ENCODE measurements at regions not wholly inside any gene's neighbourhood (a gene's known extent, or its start where the extent isn't known, plus 50 kb on each side); places are given as distances from the start of the nearest gene placed in this dataset.
"Not testable (repeated sequence)": the region's sequence is repeated elsewhere in the genome, so short reads cannot be mapped to it uniquely, and the experiment has no call there.

GRCh38 chr5:18607570-18607969 is 973.3 kb downstream of the TAF11L14 start:
- H3K36me3 ChIP-seq: no peaks in the 10 kb centered on the region
- no peaks in the 10 kb centered on the region for H3K27me3 ChIP-seq
- H3K9ac ChIP-seq: no peak overlapping the region
- H3K4me2 ChIP-seq: no peak overlapping the region
- H3K27ac ChIP-seq: no peak overlapping the region
- no peak for TF ChIP-seq Cebpa-rat (IDR thresholded peaks at IDR 0.05)
- H3K4me1 ChIP-seq: no peaks in the 10 kb centered on the region
- no peaks in the 10 kb centered on the region for H4K20me1 ChIP-seq
- H3K9me3 ChIP-seq: no peaks in the 10 kb centered on the region
- no peak overlapping the region for H3K4me3 ChIP-seq

GRCh38 chr5:18617191-18617590 is 982.9 kb downstream of the TAF11L14 start:
- H3K36me3 ChIP-seq, H3K4me2 ChIP-seq, H3K4me1 ChIP-seq, H3K27me3 ChIP-seq, H3K9ac ChIP-seq, H3K27ac ChIP-seq, H3K4me3 ChIP-seq, H4K20me1 ChIP-seq: not testable (repeated sequence)
- peaks cover 17% of the 10 kb centered on the region for H3K9me3 ChIP-seq

GRCh38 chr5:18630458-18631045 is 996.3 kb downstream of the TAF11L14 start:
- Histone ChIP-seq H3K9ac (no peak overlapping the region), H3K27me3 (no peaks in the 10 kb centered on the region), H4K20me1 (no peaks in the 10 kb centered on the region), H3K4me3 (no peak overlapping the region), H3K36me3 (no peaks in the 10 kb centered on the region), H3K4me2 (no peak overlapping the region), H3K9me3 (no peaks in the 10 kb centered on the region), H3K4me1 (no peaks in the 10 kb centered on the region), H3K27ac (no peak overlapping the region)
- TF ChIP-seq Cebpa-rat (IDR thresholded peaks at IDR 0.05): no peak

- Histone ChIP-seq H3K27ac (no peak overlapping the region), H3K4me3 (no peak overlapping the region), H4K20me1 (no peaks in the 10 kb centered on the region), H3K9me3 (no peaks in the 10 kb centered on the region), H3K27me3 (no peaks in the 10 kb centered on the region), H3K9ac (no peak overlapping the region), H3K36me3 (no peaks in the 10 kb centered on the region), H3K4me1 (no peaks in the 10 kb centered on the region), H3K4me2 (no peak overlapping the region)
- TF ChIP-seq Cebpa-rat (IDR thresholded peaks at IDR 0.05): no peak
These were observed 1018.4 kb downstream of the TAF11L14 start for GRCh38 chr5:18652404-18653215.

- Histone ChIP-seq H3K4me2 (no peak overlapping the region), H3K4me1 (no peaks in the 10 kb centered on the region), H4K20me1 (no peaks in the 10 kb centered on the region), H3K27me3 (no peaks in the 10 kb centered on the region), H3K9ac (no peak overlapping the region), H3K4me3 (no peak overlapping the region), H3K9me3 (no peaks in the 10 kb centered on the region), H3K36me3 (no peaks in the 10 kb centered on the region), H3K27ac (no peak overlapping the region)
- no peak for TF ChIP-seq Cebpa-rat (IDR thresholded peaks at IDR 0.05)
These were observed 1019.0 kb downstream of the TAF11L14 start for GRCh38 chr5:18653216-18653752.

GRCh38 chr5:18660511-18660910 is 1026.3 kb downstream of the TAF11L14 start:
- Histone ChIP-seq H3K27me3 (no peaks in the 10 kb centered on the region), H3K4me2 (no peak overlapping the region), H3K9me3 (no peaks in the 10 kb centered on the region), H3K4me3 (no peak overlapping the region), H3K36me3 (no peaks in the 10 kb centered on the region), H3K4me1 (no peaks in the 10 kb centered on the region), H3K27ac (no peak overlapping the region), H3K9ac (no peak overlapping the region), H4K20me1 (no peaks in the 10 kb centered on the region)
- TF ChIP-seq Cebpa-rat (IDR thresholded peaks at IDR 0.05): no peak

- H3K9ac ChIP-seq: no peak overlapping the region
These were observed 1028.0 kb downstream of the TAF11L14 start for GRCh38 chr5:18662231-18662630.

GRCh38 chr5:18674212-18674611 is 1040.0 kb downstream of the TAF11L14 start:
- H4K20me1 ChIP-seq, H3K4me2 ChIP-seq, H3K9ac ChIP-seq, H3K4me3 ChIP-seq, H3K27me3 ChIP-seq, H3K4me1 ChIP-seq, H3K36me3 ChIP-seq, H3K27ac ChIP-seq, H3K9me3 ChIP-seq: not testable (repeated sequence)

More at GRCh38 chr5:18662231-18662630, 1028.0 kb downstream of the TAF11L14 start:
- Histone ChIP-seq H3K4me3 (no peak overlapping the region), H3K27me3 (no peaks in the 10 kb centered on the region), H3K4me1 (no peaks in the 10 kb centered on the region), H3K4me2 (no peak overlapping the region), H4K20me1 (no peaks in the 10 kb centered on the region), H3K36me3 (no peaks in the 10 kb centered on the region), H3K9me3 (no peaks in the 10 kb centered on the region), H3K27ac (no peak overlapping the region)
- no peak for TF ChIP-seq Cebpa-rat (IDR thresholded peaks at IDR 0.05)

- H3K27ac ChIP-seq: no peak overlapping the region
These were observed 1040.8 kb downstream of the TAF11L14 start for GRCh38 chr5:18675041-18675440.

GRCh38 chr5:18686253-18686652 is 1052.0 kb downstream of the TAF11L14 start:
- Histone ChIP-seq H3K9ac (no peak overlapping the region), H3K4me2 (no peak overlapping the region), H4K20me1 (no peaks in the 10 kb centered on the region), H3K27ac (no peak overlapping the region), H3K4me3 (no peak overlapping the region), H3K9me3 (no peaks in the 10 kb centered on the region), H3K27me3 (no peaks in the 10 kb centered on the region), H3K4me1 (no peaks in the 10 kb centered on the region), H3K36me3 (no peaks in the 10 kb centered on the region)
- TF ChIP-seq Cebpa-rat (IDR thresholded peaks at IDR 0.05): no peak

More at GRCh38 chr5:18675041-18675440, 1040.8 kb downstream of the TAF11L14 start:
- Histone ChIP-seq H3K4me2 (no peak overlapping the region), H3K4me1 (no peaks in the 10 kb centered on the region), H3K4me3 (no peak overlapping the region), H4K20me1 (no peaks in the 10 kb centered on the region), H3K9me3 (no peaks in the 10 kb centered on the region), H3K27me3 (no peaks in the 10 kb centered on the region), H3K36me3 (no peaks in the 10 kb centered on the region), H3K9ac (no peak overlapping the region)
- no peak for TF ChIP-seq Cebpa-rat (IDR thresholded peaks at IDR 0.05)

Measured in BLaER1 (cell line).